Stimulated activated memory B cell treated with anti-CD40 and anti-IgM and Interleukin-4, amounts not matched to agents 10 μg/mL and 1 μg/mL and 100 μg/mL, for 72 hours (primary cell): ENCODE measurements at regions not wholly inside any gene's neighbourhood (a gene's known extent, or its start where the extent isn't known, plus 50 kb on each side); places are given as distances from the start of the nearest gene placed in this dataset.

Experiments
- ATAC-seq: fragments of 150-1000 bp; cut with Tn5 transposase; 2 replicates; pipeline ENCODE4 v1.10.0; 2021
- H3K27ac Mint-ChIP-seq: one replicate; pipeline ENCODE4 v1.8.0; 2022; ENCODE audit warnings: mild to moderate bottlenecking, mixed read lengths
- H3K27me3 Mint-ChIP-seq: one replicate; pipeline ENCODE4 v1.8.0; 2022; ENCODE audit warnings: mixed read lengths
- H3K36me3 Mint-ChIP-seq: one replicate; pipeline ENCODE4 v1.8.0; 2022; ENCODE audit warnings: mixed read lengths
- H3K4me1 Mint-ChIP-seq: one replicate; pipeline ENCODE4 v1.8.0; 2022; ENCODE audit warnings: mixed read lengths
- H3K4me3 Mint-ChIP-seq: one replicate; pipeline ENCODE4 v1.8.0; 2022; ENCODE audit warnings: mild to moderate bottlenecking, moderate library complexity, mixed read lengths
- H3K9me3 Mint-ChIP-seq: one replicate; pipeline ENCODE4 v1.8.0; 2022; ENCODE audit warnings: mixed read lengths

DNA sequence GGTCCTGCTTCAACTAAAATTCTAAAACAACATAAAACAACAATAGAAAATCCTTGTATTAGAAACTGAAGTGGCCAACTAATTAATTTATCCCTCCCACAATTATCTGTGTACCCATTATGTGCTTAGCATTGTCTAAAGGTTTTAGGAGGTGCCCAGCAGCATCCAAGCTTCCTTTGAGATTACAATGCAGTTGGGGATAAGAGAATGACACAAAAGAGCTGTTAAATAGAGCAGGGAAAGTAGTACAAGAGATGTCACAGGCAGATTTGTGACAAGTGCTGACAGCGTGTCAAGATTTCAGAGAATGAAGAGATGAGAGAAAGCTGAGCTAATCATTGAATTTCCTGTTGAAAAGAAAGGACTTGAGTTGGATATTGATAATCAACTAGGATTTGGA lies 204.8 kb downstream of the OTOR start:
- H3K9me3 Mint-ChIP-seq: peaks cover 5% of the 10 kb centered on the region
- H3K36me3 Mint-ChIP-seq: no peaks in the 10 kb centered on the region
- H3K27me3 Mint-ChIP-seq: no peaks in the 10 kb centered on the region
- no peak overlapping the region for H3K4me3 Mint-ChIP-seq
- H3K4me1 Mint-ChIP-seq: no peaks in the 10 kb centered on the region
- no peak for ATAC-seq
- H3K27ac Mint-ChIP-seq: no peak overlapping the region

GRCh38 chr20:16953858-16954257 lies 205.7 kb downstream of the OTOR start:
- Mint-ChIP-seq H3K36me3 (no peaks in the 10 kb centered on the region), H3K27ac (no peak overlapping the region), H3K27me3 (no peaks in the 10 kb centered on the region), H3K4me1 (no peaks in the 10 kb centered on the region), H3K9me3 (peaks cover 2% of the 10 kb centered on the region), H3K4me3 (no peak overlapping the region)
- no peak for ATAC-seq

DNA sequence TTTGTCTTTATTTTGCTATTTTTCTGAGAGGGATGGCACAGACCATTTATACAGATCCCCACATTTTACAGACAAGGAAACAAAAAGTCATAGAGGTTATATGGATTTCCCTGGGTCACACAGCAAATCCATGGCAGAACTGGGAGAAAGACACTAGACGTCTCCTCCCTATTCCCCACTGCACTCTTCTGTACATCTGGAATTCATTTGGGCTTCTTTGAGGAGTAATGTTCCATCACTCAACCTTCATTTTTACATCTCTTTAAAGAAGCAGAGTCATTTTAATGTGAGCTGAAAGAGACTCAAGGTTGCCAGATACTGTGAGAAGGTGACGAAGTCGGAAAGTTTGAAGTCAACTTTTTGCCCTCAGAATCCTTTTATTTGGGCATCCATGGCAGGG lies 207.3 kb downstream of the OTOR start:
- no peak for ATAC-seq
- H3K4me1 Mint-ChIP-seq: no peaks in the 10 kb centered on the region
- H3K4me3 Mint-ChIP-seq: no peak overlapping the region
- H3K9me3 Mint-ChIP-seq: peaks cover 5% of the 10 kb centered on the region
- H3K27me3 Mint-ChIP-seq: no peaks in the 10 kb centered on the region
- no peak overlapping the region for H3K27ac Mint-ChIP-seq
- no peaks in the 10 kb centered on the region for H3K36me3 Mint-ChIP-seq

- Mint-ChIP-seq H3K4me3 (no peak overlapping the region), H3K27ac (no peak overlapping the region), H3K9me3 (peaks cover 3% of the 10 kb centered on the region), H3K36me3 (no peaks in the 10 kb centered on the region), H3K4me1 (no peaks in the 10 kb centered on the region), H3K27me3 (no peaks in the 10 kb centered on the region)
- ATAC-seq: no peak
These were observed 207.8 kb downstream of the OTOR start for GRCh38 chr20:16955971-16956370.

GRCh38 chr20:16965401-16965800 lies 217.2 kb downstream of the OTOR start:
- Mint-ChIP-seq H3K4me1 (no peaks in the 10 kb centered on the region), H3K27me3 (no peaks in the 10 kb centered on the region), H3K9me3 (peaks cover 9% of the 10 kb centered on the region), H3K4me3 (no peak overlapping the region), H3K36me3 (no peaks in the 10 kb centered on the region), H3K27ac (no peak overlapping the region)
- no peak for ATAC-seq

- Mint-ChIP-seq H3K9me3 (peaks cover 9% of the 10 kb centered on the region), H3K4me1 (no peaks in the 10 kb centered on the region), H3K27ac (no peak overlapping the region), H3K36me3 (no peaks in the 10 kb centered on the region), H3K4me3 (no peak overlapping the region), H3K27me3 (no peaks in the 10 kb centered on the region)
- ATAC-seq: no peak
These were observed 218.2 kb downstream of the OTOR start for GRCh38 chr20:16966276-16966880.

DNA sequence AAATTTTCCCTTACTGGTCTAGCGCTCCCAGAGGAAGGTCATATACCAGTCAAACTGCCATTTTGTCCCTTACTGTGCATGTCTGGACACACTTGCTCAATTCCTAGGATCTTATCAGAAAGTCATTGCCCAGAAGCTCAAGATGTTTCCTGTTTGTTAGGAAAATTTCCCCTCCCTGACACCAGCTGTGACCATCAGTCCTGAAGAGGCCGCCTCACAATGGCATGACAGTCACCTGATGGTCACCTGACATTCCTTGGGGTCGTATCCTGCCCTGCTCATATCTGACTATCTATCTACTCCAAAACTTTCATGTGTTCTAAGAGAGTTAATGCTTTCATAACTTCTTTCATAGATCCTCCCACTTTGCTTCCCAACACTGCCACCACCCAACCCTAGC lies 219.9 kb downstream of the OTOR start:
- H3K4me1 Mint-ChIP-seq: no peaks in the 10 kb centered on the region
- no peaks in the 10 kb centered on the region for H3K36me3 Mint-ChIP-seq
- no peak overlapping the region for H3K27ac Mint-ChIP-seq
- no peaks in the 10 kb centered on the region for H3K27me3 Mint-ChIP-seq
- no peak for ATAC-seq
- no peaks in the 10 kb centered on the region for H3K9me3 Mint-ChIP-seq
- no peak overlapping the region for H3K4me3 Mint-ChIP-seq

DNA sequence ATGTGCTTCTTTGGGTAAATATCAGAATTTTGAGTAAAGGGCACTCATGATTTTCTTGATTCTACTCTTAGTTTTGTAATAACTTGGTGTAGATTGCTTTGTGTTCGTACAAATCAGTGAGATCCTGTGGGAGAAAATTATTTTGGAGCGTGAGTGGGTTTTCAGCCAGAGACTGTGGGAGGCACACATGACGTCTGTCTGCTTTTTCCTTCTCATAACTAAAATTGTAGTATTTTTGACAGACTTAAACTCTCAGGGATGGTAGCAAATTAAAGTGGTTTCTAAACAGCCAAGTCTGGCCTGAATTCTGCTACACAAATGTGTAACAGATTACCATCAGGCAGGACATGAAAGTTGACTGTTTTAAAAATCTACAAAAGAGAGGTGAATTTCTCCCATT lies 222.6 kb downstream of the OTOR start:
- no peaks in the 10 kb centered on the region for H3K36me3 Mint-ChIP-seq
- H3K9me3 Mint-ChIP-seq: no peaks in the 10 kb centered on the region
- no peak for ATAC-seq

DNA sequence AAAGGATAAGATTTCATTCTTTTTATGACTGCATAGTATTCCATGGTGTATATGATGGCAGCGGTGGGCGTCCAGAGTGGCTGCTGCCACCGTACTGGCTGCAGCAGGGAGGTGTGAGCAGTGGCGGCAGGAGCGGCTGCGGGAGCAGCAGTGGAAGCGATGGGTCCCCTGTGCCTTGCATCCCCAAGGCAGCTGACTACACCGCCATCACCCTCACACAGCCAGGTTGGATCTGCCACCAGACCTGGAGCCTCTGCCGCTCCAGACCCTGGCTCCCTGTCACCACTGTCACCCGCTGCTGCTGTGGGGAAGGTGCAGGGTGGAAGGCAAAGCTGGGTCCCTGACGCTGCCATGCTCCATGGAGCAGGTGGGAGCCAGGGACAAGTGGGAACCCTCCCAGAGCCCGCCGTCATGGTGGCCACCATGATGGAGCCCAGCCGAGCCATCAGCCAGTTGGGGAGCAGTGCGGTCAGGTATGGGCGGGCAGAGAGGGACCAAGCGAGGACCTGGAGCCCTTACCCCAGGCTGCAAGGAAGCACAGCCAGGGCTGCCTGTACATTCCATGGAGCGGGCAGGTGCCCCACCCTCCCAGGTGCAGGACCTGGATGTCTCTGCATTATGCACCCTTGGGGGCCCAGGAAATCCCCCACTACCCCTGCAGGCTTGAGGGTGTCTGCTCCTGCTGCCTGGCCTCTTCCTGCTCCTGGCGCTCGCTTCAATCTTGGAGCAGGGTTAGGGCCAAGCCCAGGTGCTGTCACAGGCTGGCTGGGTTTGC lies 226.1 kb downstream of the OTOR start:
- Mint-ChIP-seq H3K27ac (no peak overlapping the region), H3K9me3 (no peaks in the 10 kb centered on the region), H3K4me3 (no peak overlapping the region), H3K27me3 (no peaks in the 10 kb centered on the region), H3K36me3 (no peaks in the 10 kb centered on the region), H3K4me1 (no peaks in the 10 kb centered on the region)
- no peak for ATAC-seq

More for the DNA sequence above, 222.6 kb downstream of the OTOR start:
- Mint-ChIP-seq H3K27me3 (no peaks in the 10 kb centered on the region), H3K4me1 (no peaks in the 10 kb centered on the region), H3K27ac (no peak overlapping the region), H3K4me3 (no peak overlapping the region)

DNA sequence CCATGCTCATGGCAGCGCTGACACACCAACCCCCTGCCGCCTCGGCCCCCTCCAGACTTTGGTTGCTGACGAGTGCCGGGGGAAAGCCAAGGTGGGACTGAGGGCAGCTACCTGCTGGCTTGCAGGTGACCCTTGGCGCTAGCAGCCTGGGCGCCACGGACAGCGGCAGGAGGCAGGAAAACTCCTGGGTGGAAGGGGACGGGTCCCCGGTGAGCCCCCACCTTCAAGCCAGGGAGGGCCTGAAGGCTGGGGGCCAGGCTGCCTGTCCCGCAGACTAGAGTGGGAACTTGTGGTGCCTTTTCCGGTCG lies 226.7 kb downstream of the OTOR start:
- Mint-ChIP-seq H3K27me3 (no peaks in the 10 kb centered on the region), H3K4me1 (no peaks in the 10 kb centered on the region), H3K36me3 (no peaks in the 10 kb centered on the region), H3K4me3 (no peak overlapping the region), H3K9me3 (no peaks in the 10 kb centered on the region), H3K27ac (no peak overlapping the region)
- no peak for ATAC-seq

GRCh38 chr20:16975682-16976081 lies 227.5 kb downstream of the OTOR start:
- H3K4me1 Mint-ChIP-seq: no peaks in the 10 kb centered on the region
- H3K9me3 Mint-ChIP-seq: no peaks in the 10 kb centered on the region
- ATAC-seq: no peak
- H3K27me3 Mint-ChIP-seq: no peaks in the 10 kb centered on the region
- no peak overlapping the region for H3K27ac Mint-ChIP-seq
- H3K4me3 Mint-ChIP-seq: no peak overlapping the region
- no peaks in the 10 kb centered on the region for H3K36me3 Mint-ChIP-seq

DNA sequence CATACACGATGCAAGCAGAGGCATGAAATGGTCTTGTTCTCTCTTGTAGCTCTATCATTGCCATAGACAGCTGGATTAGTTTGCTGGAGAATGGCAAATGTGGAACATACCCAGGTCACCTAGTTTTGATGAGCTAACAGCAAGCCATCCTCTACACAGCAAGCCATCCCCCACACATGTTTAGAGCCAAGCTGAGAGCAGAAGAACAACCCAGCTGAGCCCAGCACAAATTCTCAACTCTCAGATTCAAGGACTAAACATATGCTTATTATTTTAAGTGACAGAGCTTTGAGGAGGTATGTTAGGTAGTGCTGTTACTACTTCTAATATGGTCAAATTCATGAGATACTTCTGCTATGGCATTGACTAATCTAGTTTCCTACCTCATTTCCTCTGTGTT lies 230.3 kb downstream of the OTOR start:
- Mint-ChIP-seq H3K4me3 (no peak overlapping the region), H3K9me3 (peaks cover 2% of the 10 kb centered on the region), H3K4me1 (no peaks in the 10 kb centered on the region), H3K27me3 (no peaks in the 10 kb centered on the region), H3K36me3 (no peaks in the 10 kb centered on the region), H3K27ac (no peak overlapping the region)
- ATAC-seq: no peak

DNA sequence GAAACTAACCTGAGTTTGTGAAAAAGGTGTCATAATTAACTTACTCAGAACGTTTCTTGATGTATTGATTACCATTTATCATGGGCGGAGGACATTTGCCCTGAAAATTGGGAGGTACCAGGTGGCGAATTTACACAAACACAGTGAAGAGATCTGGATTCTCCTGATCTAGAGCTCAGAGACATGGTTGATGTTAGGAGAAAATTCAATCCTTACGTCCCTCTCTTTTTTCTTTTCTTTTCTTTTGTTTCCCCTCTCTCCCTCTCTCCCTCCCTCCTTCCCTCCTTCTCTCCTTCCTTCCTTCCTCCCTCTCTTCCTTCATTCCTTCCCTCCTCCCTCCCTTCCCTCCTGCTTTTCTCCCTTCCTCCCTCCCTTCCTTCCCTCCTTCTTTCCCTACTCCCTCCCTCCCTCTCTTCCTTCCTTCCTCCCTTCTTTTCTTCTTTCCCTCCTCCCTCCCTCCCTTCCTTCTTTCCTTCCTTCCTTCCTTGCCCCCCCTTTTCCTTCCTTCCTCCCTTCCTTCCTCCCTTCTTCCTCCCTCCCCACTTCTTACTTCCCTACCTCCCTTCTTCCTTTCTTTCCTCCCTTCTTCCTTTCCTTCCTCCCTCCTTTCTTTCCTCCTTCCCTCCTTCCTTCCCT lies 234.1 kb downstream of the OTOR start:
- no peaks in the 10 kb centered on the region for H3K36me3 Mint-ChIP-seq
- H3K4me3 Mint-ChIP-seq: no peak overlapping the region
- ATAC-seq: no peak

DNA sequence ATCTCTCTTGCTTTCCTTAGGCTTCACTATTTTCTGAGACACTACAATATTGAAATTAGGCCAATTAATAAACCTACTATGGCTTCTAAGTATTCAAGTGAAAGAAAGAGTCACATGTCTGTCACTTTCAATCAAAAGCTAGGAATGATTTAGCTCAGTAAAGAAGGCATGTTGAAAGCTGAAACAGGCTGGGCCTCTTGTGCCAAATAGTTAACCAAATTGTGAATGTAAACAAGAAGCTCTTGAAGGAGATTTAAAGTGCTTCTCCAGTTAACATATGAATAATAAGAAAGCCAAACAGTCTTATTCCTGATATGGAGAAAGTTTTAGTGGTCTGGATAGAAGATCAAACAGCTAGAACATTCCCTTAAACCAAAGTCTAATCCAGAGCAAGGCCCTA lies 236.3 kb downstream of the OTOR start:
- no peaks in the 10 kb centered on the region for H3K27me3 Mint-ChIP-seq
- ATAC-seq: no peak
- no peaks in the 10 kb centered on the region for H3K36me3 Mint-ChIP-seq
- no peak overlapping the region for H3K27ac Mint-ChIP-seq
- H3K4me1 Mint-ChIP-seq: no peaks in the 10 kb centered on the region
- H3K4me3 Mint-ChIP-seq: no peak overlapping the region
- H3K9me3 Mint-ChIP-seq: peaks cover 6% of the 10 kb centered on the region

More for the DNA sequence above, 234.1 kb downstream of the OTOR start:
- Mint-ChIP-seq H3K4me1 (no peaks in the 10 kb centered on the region), H3K9me3 (peaks cover 6% of the 10 kb centered on the region), H3K27ac (no peak overlapping the region), H3K27me3 (no peaks in the 10 kb centered on the region)

GRCh38 chr20:17003170-17003870 lies 223.5 kb upstream of the PCSK2 start:
- H3K4me3 Mint-ChIP-seq: no peak overlapping the region
- H3K4me1 Mint-ChIP-seq: no peaks in the 10 kb centered on the region
- no peaks in the 10 kb centered on the region for H3K27me3 Mint-ChIP-seq
- H3K27ac Mint-ChIP-seq: no peak overlapping the region
- ATAC-seq: no peak
- H3K9me3 Mint-ChIP-seq: peaks cover 3% of the 10 kb centered on the region
- H3K36me3 Mint-ChIP-seq: no peaks in the 10 kb centered on the region

GRCh38 chr20:17010181-17010580 lies 216.7 kb upstream of the PCSK2 start:
- Mint-ChIP-seq H3K4me1 (no peaks in the 10 kb centered on the region), H3K27ac (no peak overlapping the region), H3K4me3 (no peak overlapping the region), H3K9me3 (no peaks in the 10 kb centered on the region), H3K36me3 (no peaks in the 10 kb centered on the region), H3K27me3 (no peaks in the 10 kb centered on the region)
- ATAC-seq: no peak
